ENCODE measurements at regions not wholly inside any gene's neighbourhood (a gene's known extent, or its start where the extent isn't known, plus 50 kb on each side); places are given as distances from the start of the nearest gene placed in this dataset.

- no peak for DNase-seq (ENCODE audit: low read depth in 1 of 2, low spot score in 1 of 2)
- Histone ChIP-seq H3K27me3 (no peaks in the 10 kb centered on the region), H3K36me3 (no peaks in the 10 kb centered on the region), H3K4me1 (ENCODE audit: low read depth) (peaks cover 3% of the 10 kb centered on the region), H3K4me3 (no peak overlapping the region), H3K27ac (no peak overlapping the region), H3K9me3 (ENCODE audit: low read depth) (no peaks in the 10 kb centered on the region)
- no peak for TF ChIP-seq CTCF (IDR thresholded peaks at IDR 0.05; ENCODE audit: low read depth, low read length)
Measured at GRCh38 chr2:220000586-220000985, 373.2 kb downstream of the SLC4A3 start.

GRCh38 chr2:220001751-220002150, 374.3 kb downstream of the SLC4A3 start:
- Histone ChIP-seq H3K4me1 (ENCODE audit: low read depth) (peaks cover 3% of the 10 kb centered on the region), H3K9me3 (ENCODE audit: low read depth) (no peaks in the 10 kb centered on the region), H3K4me3 (no peak overlapping the region), H3K27ac (no peak overlapping the region), H3K36me3 (no peaks in the 10 kb centered on the region), H3K27me3 (no peaks in the 10 kb centered on the region)
- DNase-seq (ENCODE audit: low read depth in 1 of 2, low spot score in 1 of 2): peak in 1 of 2 donors; percentile 75
- no peak for TF ChIP-seq CTCF (IDR thresholded peaks at IDR 0.05; ENCODE audit: low read depth, low read length)

GRCh38 chr2:220002251-220002650, 374.8 kb downstream of the SLC4A3 start:
- Histone ChIP-seq H3K36me3 (no peaks in the 10 kb centered on the region), H3K9me3 (ENCODE audit: low read depth) (no peaks in the 10 kb centered on the region), H3K4me1 (ENCODE audit: low read depth) (peaks cover 3% of the 10 kb centered on the region), H3K27me3 (no peaks in the 10 kb centered on the region), H3K27ac (no peak overlapping the region), H3K4me3 (no peak overlapping the region)
- no peak for TF ChIP-seq CTCF (IDR thresholded peaks at IDR 0.05; ENCODE audit: low read depth, low read length)
- DNase-seq (ENCODE audit: low read depth in 1 of 2, low spot score in 1 of 2): peak in 1 of 2 donors; percentile 39

GRCh38 chr2:220002699-220003098, 375.3 kb downstream of the SLC4A3 start:
- H3K4me1 ChIP-seq (ENCODE audit: low read depth): peaks cover 3% of the 10 kb centered on the region
- H3K4me3 ChIP-seq: no peak overlapping the region
- DNase-seq (ENCODE audit: low read depth in 1 of 2, low spot score in 1 of 2): no peak
- H3K27ac ChIP-seq: no peak overlapping the region
- no peaks in the 10 kb centered on the region for H3K27me3 ChIP-seq
- H3K9me3 ChIP-seq (ENCODE audit: low read depth): no peaks in the 10 kb centered on the region
- no peak for TF ChIP-seq CTCF (IDR thresholded peaks at IDR 0.05; ENCODE audit: low read depth, low read length)
- no peaks in the 10 kb centered on the region for H3K36me3 ChIP-seq

- Histone ChIP-seq H3K36me3 (no peaks in the 10 kb centered on the region), H3K9me3 (ENCODE audit: low read depth) (no peaks in the 10 kb centered on the region), H3K4me1 (ENCODE audit: low read depth) (peaks cover 3% of the 10 kb centered on the region), H3K4me3 (no peak overlapping the region), H3K27me3 (no peaks in the 10 kb centered on the region), H3K27ac (no peak overlapping the region)
- no peak for DNase-seq (ENCODE audit: low read depth in 1 of 2, low spot score in 1 of 2)
- TF ChIP-seq CTCF (IDR thresholded peaks at IDR 0.05; ENCODE audit: low read depth, low read length): no peak
Measured at GRCh38 chr2:220005362-220005761, 377.9 kb downstream of the SLC4A3 start.

- Histone ChIP-seq H3K9me3 (ENCODE audit: low read depth) (no peaks in the 10 kb centered on the region), H3K27ac (no peak overlapping the region), H3K27me3 (no peaks in the 10 kb centered on the region), H3K4me1 (ENCODE audit: low read depth) (peaks cover 3% of the 10 kb centered on the region), H3K36me3 (no peaks in the 10 kb centered on the region), H3K4me3 (no peak overlapping the region)
- DNase-seq (ENCODE audit: low read depth in 1 of 2, low spot score in 1 of 2): peak; percentile 12 to 82
- no peak for TF ChIP-seq CTCF (IDR thresholded peaks at IDR 0.05; ENCODE audit: low read depth, low read length)
Measured at GRCh38 chr2:220006152-220006621, 378.8 kb downstream of the SLC4A3 start.

All from cardiac muscle cell (in vitro differentiated cells and primary cell).